OCI-LY1 (cell line): ENCODE measurements at regions not wholly inside any gene's neighbourhood (a gene's known extent, or its start where the extent isn't known, plus 50 kb on each side); places are given as distances from the start of the nearest gene placed in this dataset.

Source experiments
- CTCF ChIP-seq: fragments of 200-600 bp; sonication (generic), shearing (Covaris generic); IDR thresholded peaks from 2 replicates; pipeline ENCODE4 v1.5.1; 2017; ENCODE audit warnings: mild to moderate bottlenecking, antibody characterized with exemption, low read length, moderate library complexity, mixed read lengths
- EZH2 ChIP-seq: fragments of 200-600 bp; sonication (generic), shearing (Covaris generic); IDR thresholded peaks from 2 replicates; pipeline ENCODE4 v1.8.0; 2017; ENCODE audit warnings: borderline replicate concordance, mixed run types, mild to moderate bottlenecking, antibody characterized with exemption, low read length, moderate library complexity, mixed read lengths

DNA sequence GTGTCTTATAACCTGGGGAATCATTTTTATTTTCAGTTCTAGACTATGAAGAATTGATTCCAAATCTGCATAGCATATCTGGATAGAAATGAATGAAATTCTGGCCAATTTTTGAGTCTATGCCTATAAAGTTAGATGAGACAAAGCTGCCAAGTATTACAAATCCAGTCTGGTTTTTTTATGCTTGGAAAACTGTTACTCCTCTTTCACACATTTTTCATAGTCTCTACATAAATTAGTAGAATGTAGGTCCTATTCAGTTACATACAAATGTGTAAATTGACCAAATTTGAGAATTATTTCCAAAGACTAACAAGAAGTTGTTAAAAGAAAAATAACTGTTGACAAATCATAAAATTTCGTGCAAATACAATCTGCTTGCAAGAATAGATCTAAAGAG is 1505.2 kb downstream of the AMY1C start:
- TF ChIP-seq CTCF = no peak
- no peak for TF ChIP-seq EZH2
